ENCODE measurements at regions not wholly inside any gene's neighbourhood (a gene's known extent, or its start where the extent isn't known, plus 50 kb on each side); places are given as distances from the start of the nearest gene placed in this dataset.

GRCh38 chr5:56455417-56455816 lies 222.3 kb upstream of the ANKRD55 start:
- Histone ChIP-seq H3K4me1 (no peaks in the 10 kb centered on the region), H3K4me3 (no peak overlapping the region), H3K27me3 (ENCODE audit: insufficient read depth in 3 of 3, low read length in 2 of 3) (peaks cover 0 to 4% (median 0%) of the 10 kb centered on the region in 3 donors), H3K27ac (no peak overlapping the region), H3K36me3 (ENCODE audit: insufficient read depth in 1 of 2, low read depth in 1 of 2) (no peaks in the 10 kb centered on the region), H3K9me3 (no peaks in the 10 kb centered on the region)
- TF ChIP-seq, protein P1, sequence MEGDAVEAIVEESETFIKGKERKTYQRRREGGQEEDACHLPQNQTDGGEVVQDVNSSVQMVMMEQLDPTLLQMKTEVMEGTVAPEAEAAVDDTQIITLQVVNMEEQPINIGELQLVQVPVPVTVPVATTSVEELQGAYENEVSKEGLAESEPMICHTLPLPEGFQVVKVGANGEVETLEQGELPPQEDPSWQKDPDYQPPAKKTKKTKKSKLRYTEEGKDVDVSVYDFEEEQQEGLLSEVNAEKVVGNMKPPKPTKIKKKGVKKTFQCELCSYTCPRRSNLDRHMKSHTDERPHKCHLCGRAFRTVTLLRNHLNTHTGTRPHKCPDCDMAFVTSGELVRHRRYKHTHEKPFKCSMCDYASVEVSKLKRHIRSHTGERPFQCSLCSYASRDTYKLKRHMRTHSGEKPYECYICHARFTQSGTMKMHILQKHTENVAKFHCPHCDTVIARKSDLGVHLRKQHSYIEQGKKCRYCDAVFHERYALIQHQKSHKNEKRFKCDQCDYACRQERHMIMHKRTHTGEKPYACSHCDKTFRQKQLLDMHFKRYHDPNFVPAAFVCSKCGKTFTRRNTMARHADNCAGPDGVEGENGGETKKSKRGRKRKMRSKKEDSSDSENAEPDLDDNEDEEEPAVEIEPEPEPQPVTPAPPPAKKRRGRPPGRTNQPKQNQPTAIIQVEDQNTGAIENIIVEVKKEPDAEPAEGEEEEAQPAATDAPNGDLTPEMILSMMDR (IDR thresholded peaks at IDR 0.05), result no peak
- DNase-seq (no peak), ATAC-seq (no peak)
- WGBS, 3 donors, result 89 to 92% (median 90%) methylated on average over 4 of the region's 4 CpGs
- intact Hi-C loops (cut with DNase I), result no loop called here

DNA sequence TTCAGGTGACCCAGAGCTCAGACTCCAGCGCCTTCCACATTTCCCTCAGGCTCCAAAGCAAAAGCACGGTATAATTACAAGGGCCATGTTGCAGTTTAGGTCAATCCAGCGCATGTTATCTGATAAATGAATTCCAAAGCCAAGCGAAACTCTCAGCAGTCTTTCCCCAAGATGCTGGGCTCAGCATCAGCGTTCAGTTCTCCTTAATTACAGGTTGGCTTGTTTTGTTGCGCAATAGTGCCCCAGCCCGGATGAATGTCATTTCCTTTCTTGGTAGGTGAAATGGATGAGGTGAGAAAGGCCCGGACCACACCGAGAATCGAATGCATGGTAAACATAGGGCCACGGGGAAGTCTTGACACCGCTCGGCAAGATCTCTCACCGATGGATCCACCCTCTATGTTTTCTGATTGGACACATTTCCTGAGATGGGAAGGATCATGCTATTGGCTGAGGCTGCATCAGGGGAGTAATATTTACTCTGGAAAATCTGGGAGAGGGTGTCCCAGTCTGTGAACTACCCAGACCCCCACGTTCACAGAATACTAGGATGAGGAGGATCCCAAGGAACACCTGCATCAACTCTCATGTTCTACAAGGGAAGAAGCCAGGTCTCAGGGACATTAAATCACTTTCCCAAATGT lies 221.2 kb upstream of the ANKRD55 start:
- no peak for DNase-seq
- intact Hi-C loops (cut with DNase I), result no loop called here
- Histone ChIP-seq H3K27ac (no peak overlapping the region), H3K4me3 (no peak overlapping the region), H3K27me3 (ENCODE audit: insufficient read depth in 3 of 3, low read length in 2 of 3) (peaks cover 0 to 4% (median 0%) of the 10 kb centered on the region in 3 donors), H3K9me3 (no peaks in the 10 kb centered on the region), H3K36me3 (ENCODE audit: insufficient read depth in 1 of 2, low read depth in 1 of 2) (no peaks in the 10 kb centered on the region), H3K4me1 (no peaks in the 10 kb centered on the region)
- TF ChIP-seq, protein P1 (IDR thresholded peaks at IDR 0.05), result no peak
- 96 to 97% (median 96%) methylated on average over 15 of the region's 15 CpGs for WGBS, 3 donors
- ATAC-seq, result no peak

GRCh38 chr5:56451742-56452141 lies 218.6 kb upstream of the ANKRD55 start:
- Histone ChIP-seq H3K9me3 (no peaks in the 10 kb centered on the region), H3K4me1 (no peaks in the 10 kb centered on the region), H3K4me3 (no peak overlapping the region), H3K36me3 (ENCODE audit: insufficient read depth in 1 of 2, low read depth in 1 of 2) (no peaks in the 10 kb centered on the region), H3K27me3 (ENCODE audit: insufficient read depth in 3 of 3, low read length in 2 of 3) (peaks cover 0 to 4% (median 0%) of the 10 kb centered on the region in 3 donors), H3K27ac (no peak overlapping the region)
- TF ChIP-seq, protein P1 (IDR thresholded peaks at IDR 0.05), result no peak
- intact Hi-C loops (cut with DNase I), result no loop called here
- ATAC-seq, result no peak
- 77 to 86% (median 84%) methylated on average over 7 of the region's 7 CpGs for WGBS, 3 donors
- DNase-seq, result no peak

- Histone ChIP-seq H3K36me3 (ENCODE audit: insufficient read depth in 1 of 2, low read depth in 1 of 2) (no peaks in the 10 kb centered on the region), H3K9me3 (no peaks in the 10 kb centered on the region), H3K27ac (no peak overlapping the region), H3K4me1 (no peaks in the 10 kb centered on the region), H3K27me3 (ENCODE audit: insufficient read depth in 3 of 3, low read length in 2 of 3) (no peaks in the 10 kb centered on the region), H3K4me3 (no peak overlapping the region)
- no peak for ATAC-seq
- TF ChIP-seq, protein P1 (IDR thresholded peaks at IDR 0.05), result no peak
- no peak for DNase-seq
- 18 to 39% (median 25%) methylated on average over 8 of the region's 8 CpGs for WGBS, 3 donors
- intact Hi-C loops (cut with DNase I), result no loop called here
Measured at GRCh38 chr5:56450766-56451165, 217.6 kb upstream of the ANKRD55 start.

GRCh38 chr5:56449071-56449640 lies 216.0 kb upstream of the ANKRD55 start:
- 80 to 88% (median 83%) methylated on average over 7 of the region's 7 CpGs for WGBS, 3 donors
- no peaks in the 10 kb centered on the region for H3K9me3 ChIP-seq
- H3K27ac ChIP-seq, result no peak overlapping the region
- H3K4me1 ChIP-seq, result no peaks in the 10 kb centered on the region
- no peaks in the 10 kb centered on the region for H3K27me3 ChIP-seq (ENCODE audit: insufficient read depth in 3 of 3, low read length in 2 of 3)
- no peak for ATAC-seq
- DNase-seq, result no peak
- intact Hi-C loops (cut with DNase I), result no loop called here
- no peaks in the 10 kb centered on the region for H3K36me3 ChIP-seq (ENCODE audit: insufficient read depth in 1 of 2, low read depth in 1 of 2)
- TF ChIP-seq, protein P1 (IDR thresholded peaks at IDR 0.05), result no peak
- H3K4me3 ChIP-seq, result no peak overlapping the region

All from psoas muscle (tissue), 7 donors.